ENCODE measurements at regions not wholly inside any gene's neighbourhood (a gene's known extent, or its start where the extent isn't known, plus 50 kb on each side); places are given as distances from the start of the nearest gene placed in this dataset.

GRCh38 chr2:195572895-195573683, 83.9 kb upstream of the SLC39A10 start:
- TF ChIP-seq CTCF (conservative IDR thresholded peaks at IDR 0.05; ENCODE audit: low read depth, low read length): no peak
- TF ChIP-seq EZH2 (IDR thresholded peaks at IDR 0.05; ENCODE audit: borderline replicate concordance, low read depth, low read length, poor library complexity, severe bottlenecking): no peak
